IMR-90 (cell line): ENCODE measurements at regions not wholly inside any gene's neighbourhood (a gene's known extent, or its start where the extent isn't known, plus 50 kb on each side); places are given as distances from the start of the nearest gene placed in this dataset.

Experiments
- ATAC-seq: fragments of 200-7000 bp; cut with Tn5 transposase; 2 replicates; pipeline ENCODE4 v1.9.1; 2020; ENCODE audit warnings: low read depth, mild to moderate bottlenecking, moderate library complexity
- BruUV-seq: library from RNA; stranded (reverse); fragments of 400-500 nt; replicated peaks from 2 replicates; lab custom pipeline; 2021; lab: Mats Ljungman, UMichigan
- CTCF ChIA-PET: fragments of 300-600 bp; formaldehyde crosslinking; extraction: SDS; loops from one replicate; lab custom pipeline; 2021; ENCODE audit warnings: antibody characterized with exemption; lab: Yijun Ruan, JAX
- POLR2A ChIA-PET: fragments of 300-600 bp; sonication (Branson Sonifier 250); formaldehyde crosslinking; loops from one replicate; lab custom pipeline; 2022; ENCODE audit warnings: antibody characterized with exemption; ENCODE audit not compliant: unreplicated experiment; lab: Charles Lee
- DNase-seq: peaks from one replicate; pipeline ENCODE4 v3.0.0; 2013
- H2AFZ ChIP-seq: replicated peaks from 2 replicates; pipeline ENCODE3; 2013; ENCODE audit warnings: low read length, mild to moderate bottlenecking; ENCODE audit not compliant: poor library complexity
- H2AK5ac ChIP-seq: 2 replicates; pipeline ENCODE4 v1.6.1; 2013; ENCODE audit warnings: low read depth, low read length, inconsistent platforms
- H2AK9ac ChIP-seq: replicated peaks from 2 replicates; pipeline ENCODE3; 2013; ENCODE audit warnings: mild to moderate bottlenecking, low read depth, low read length, moderate library complexity; ENCODE audit not compliant: poor library complexity
- H2BK120ac ChIP-seq: 2 replicates; pipeline ENCODE4 v1.6.1; 2013; ENCODE audit warnings: low read depth, low read length, inconsistent platforms
- H2BK15ac ChIP-seq: 3 replicates; pipeline ENCODE4 v1.6.1; 2013; ENCODE audit warnings: low read depth, low read length, inconsistent platforms
- H2BK20ac ChIP-seq: 2 replicates; pipeline ENCODE4 v1.6.1; 2013; ENCODE audit warnings: low read depth, mild to moderate bottlenecking, inconsistent platforms, low read length, moderate library complexity
- H2BK5ac ChIP-seq: 2 replicates; pipeline ENCODE4 v1.6.1; 2013; ENCODE audit warnings: mild to moderate bottlenecking, low read depth, low read length, inconsistent platforms; ENCODE audit not compliant: poor library complexity, severe bottlenecking
- H3K14ac ChIP-seq: replicated peaks from 2 replicates; pipeline ENCODE4 v1.6.1; 2013; ENCODE audit warnings: low read depth, low read length, inconsistent platforms
- H3K18ac ChIP-seq: 2 replicates; pipeline ENCODE4 v1.6.1; 2013; ENCODE audit warnings: low read depth, low read length, control low read depth
- H3K23ac ChIP-seq: 2 replicates; pipeline ENCODE4 v1.6.1; 2013; ENCODE audit warnings: low read depth, low read length, inconsistent platforms
- H3K27ac ChIP-seq: 2 replicates; pipeline ENCODE4 v1.5.1; 2013; ENCODE audit warnings: mild to moderate bottlenecking, control low read depth, low read length; ENCODE audit not compliant: insufficient read depth
- H3K27me3 ChIP-seq: 2 replicates; pipeline ENCODE4 v1.6.1; 2013; ENCODE audit warnings: low read length; ENCODE audit not compliant: control insufficient read depth, insufficient read depth
- H3K36me3 ChIP-seq: 2 replicates; pipeline ENCODE4 v1.6.1; 2013; ENCODE audit warnings: low read length, mixed read lengths; ENCODE audit not compliant: control insufficient read depth, insufficient read depth
- H3K4ac ChIP-seq: 2 replicates; pipeline ENCODE4 v1.6.1; 2013; ENCODE audit warnings: low read depth, low read length, inconsistent platforms
- H3K4me1 ChIP-seq: 2 replicates; pipeline ENCODE4 v1.6.1; 2013; ENCODE audit warnings: low read length, mixed read lengths; ENCODE audit not compliant: control insufficient read depth, insufficient read depth
- H3K4me2 ChIP-seq: 2 replicates; pipeline ENCODE4 v1.6.1; 2013; ENCODE audit warnings: low read depth, mild to moderate bottlenecking, control low read depth, low read length, moderate library complexity
- H3K4me3 ChIP-seq: 2 replicates; pipeline ENCODE4 v1.5.1; 2013; ENCODE audit warnings: low read depth, mild to moderate bottlenecking, control low read depth, low read length, moderate library complexity; ENCODE audit not compliant: insufficient read depth
- H3K56ac ChIP-seq: 2 replicates; pipeline ENCODE4 v1.6.1; 2013; ENCODE audit warnings: low read length, inconsistent platforms; ENCODE audit not compliant: insufficient read depth; ENCODE audit errors: extremely low read depth
- H3K79me1 ChIP-seq, 2 experiments: 2 replicates each; pipeline ENCODE4 v1.6.1; 2013; ENCODE audit warnings: low read length in 2 of 2, inconsistent platforms in 1 of 2, low read depth in 1 of 2
- H3K9ac ChIP-seq: 2 replicates; pipeline ENCODE4 v1.6.1; 2013; ENCODE audit warnings: low read depth, low read length, control low read depth
- H3K9me1 ChIP-seq: 2 replicates; pipeline ENCODE4 v1.6.1; 2013; ENCODE audit warnings: low read length, inconsistent platforms; ENCODE audit not compliant: insufficient read depth
- H3K9me3 ChIP-seq: 2 replicates; pipeline ENCODE4 v1.6.1; 2013; ENCODE audit warnings: low read length; ENCODE audit not compliant: control insufficient read depth, insufficient read depth
- H4K20me1 ChIP-seq: 2 replicates; pipeline ENCODE4 v1.6.1; 2013; ENCODE audit warnings: low read length, inconsistent platforms; ENCODE audit not compliant: insufficient read depth
- H4K5ac ChIP-seq: 2 replicates; pipeline ENCODE4 v1.6.1; 2013; ENCODE audit warnings: mild to moderate bottlenecking, low read depth, low read length, control low read depth
- H4K8ac ChIP-seq, 2 experiments: 2 replicates each; pipeline ENCODE4 v1.6.1; 2013; ENCODE audit warnings: low read depth in 2 of 2, low read length in 2 of 2, control low read depth in 1 of 2, inconsistent platforms in 1 of 2
- H4K91ac ChIP-seq: 2 replicates; pipeline ENCODE4 v1.6.1; 2013; ENCODE audit warnings: low read depth, low read length, inconsistent platforms; ENCODE audit not compliant: insufficient read depth
- CEBPB ChIP-seq: IDR thresholded peaks from 2 replicates; pipeline ENCODE4 v1.6.1; 2012; ENCODE audit warnings: low read depth, low read length, improper control_type of control experiment
- CHD1 ChIP-seq: IDR thresholded peaks from 2 replicates; pipeline ENCODE4 v1.6.1; 2012; ENCODE audit warnings: low read depth, low read length, improper control_type of control experiment
- FOS ChIP-seq: fragments of 150-350 bp; IDR thresholded peaks from 2 replicates; pipeline ENCODE4 v1.6.1; 2016; ENCODE audit warnings: low read depth, low read length
- MAFK ChIP-seq: IDR thresholded peaks from 2 replicates; pipeline ENCODE4 v1.6.1; 2012; ENCODE audit warnings: low read depth, low read length, improper control_type of control experiment
- MAZ ChIP-seq: IDR thresholded peaks from 2 replicates; pipeline ENCODE4 v1.6.1; 2012; ENCODE audit warnings: low read depth, mild to moderate bottlenecking, low read length, improper control_type of control experiment, moderate library complexity, borderline replicate concordance
- MXI1 ChIP-seq: IDR thresholded peaks from 2 replicates; pipeline ENCODE4 v1.6.1; 2012; ENCODE audit warnings: low read depth, mild to moderate bottlenecking, low read length, moderate library complexity, borderline replicate concordance
- NFE2L2 ChIP-seq: fragments of 150-350 bp; IDR thresholded peaks from 2 replicates; pipeline ENCODE4 v1.6.1; 2016; ENCODE audit warnings: low read depth, mild to moderate bottlenecking, low read length
- POLR2A ChIP-seq: IDR thresholded peaks from 2 replicates; pipeline ENCODE4 v1.6.1; 2012; ENCODE audit warnings: mild to moderate bottlenecking, low read depth, low read length
- RAD21 ChIP-seq: IDR thresholded peaks from 2 replicates; pipeline ENCODE4 v1.6.1; 2012; ENCODE audit warnings: low read length, improper control_type of control experiment
- RCOR1 ChIP-seq: IDR thresholded peaks from 2 replicates; pipeline ENCODE4 v1.6.1; 2012; ENCODE audit warnings: mild to moderate bottlenecking, low read length, improper control_type of control experiment; ENCODE audit not compliant: insufficient replicate concordance
- RFX5 ChIP-seq: IDR thresholded peaks from 2 replicates; pipeline ENCODE4 v1.8.0; 2012; ENCODE audit warnings: low read depth, mild to moderate bottlenecking, low read length, moderate library complexity
- SMC3 ChIP-seq: fragments of 150-350 bp; IDR thresholded peaks from 2 replicates; pipeline ENCODE4 v1.6.1; 2016; ENCODE audit warnings: low read depth, mild to moderate bottlenecking, antibody characterized with exemption, low read length, moderate library complexity
- WGBS, 2 experiments: methylation state at CpG; one replicate each; pipeline versions ENCODE4 v1.1.5 to v1.1.7; 2013; ENCODE audit warnings: missing lambda C conversion rate in 2 of 2; ENCODE audit not compliant: insufficient read length in 1 of 2; ENCODE audit errors: extremely low coverage in 2 of 2; 5-methylcytosine and 5-hydroxymethylcytosine counted together
- dilution Hi-C: fragments of 300-500 bp; cut with HindIII; formaldehyde crosslinking; loops from one replicate; pipeline ENCODE4 v1.14.3; 2018; ENCODE audit warnings: low sequenced_read_pairs; ENCODE audit not compliant: unreplicated experiment
- in situ Hi-C: fragments of 300-500 bp; cut with MboI; formaldehyde crosslinking; loops from 3 replicates; pipeline ENCODE4 v1.14.3; 2019; ENCODE audit warnings: low sequenced_read_pairs, inconsistent platforms, mixed read lengths
- intact Hi-C: fragments of 100-400 bp; cut with micrococcal nuclease; formaldehyde crosslinking; loops from 2 replicates; pipeline ENCODE4 v1.10.0; 2022
- TF ChIP-seq, protein P1 (sequence below): fragments of 150-350 bp; IDR thresholded peaks from 2 replicates; pipeline ENCODE4 v1.6.1; 2017; ENCODE audit warnings: mild to moderate bottlenecking, antibody characterized with exemption, low read length, low read depth

DNA sequence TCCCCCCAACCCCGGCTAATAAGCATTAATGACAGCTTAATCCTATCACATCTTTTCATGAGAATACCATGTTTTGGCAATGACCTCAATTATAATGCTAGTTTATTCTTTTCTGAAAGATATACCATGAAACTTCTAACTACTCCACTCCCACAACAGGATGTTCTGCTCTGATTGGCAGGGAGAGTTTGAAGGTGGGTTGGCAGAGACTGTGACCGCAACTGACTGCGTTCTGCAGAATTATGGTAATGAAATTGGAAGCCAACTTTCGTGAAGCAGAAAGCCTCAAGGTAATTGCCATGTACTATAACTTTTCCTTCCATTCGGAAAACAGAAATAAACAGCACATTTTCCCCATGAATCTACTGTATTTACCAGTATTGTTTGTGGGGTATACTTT lies 288.2 kb upstream of the SEMA3D start:
- Histone ChIP-seq H2BK5ac (no peak overlapping the region), H2BK120ac (no peak overlapping the region), H2BK15ac (no peak overlapping the region), H3K18ac (no peak overlapping the region), H4K91ac (no peak overlapping the region), H2BK20ac (peak overlapping the region; percentile 76), H3K36me3 (no peaks in the 10 kb centered on the region), H2AFZ (no peak overlapping the region), H3K9ac (no peak overlapping the region), H3K4me1 (no peaks in the 10 kb centered on the region), H2AK9ac (no peak overlapping the region), H3K14ac (no peak overlapping the region), H3K9me3 (no peaks in the 10 kb centered on the region), H3K56ac (no peak overlapping the region), H3K9me1 (no peaks in the 10 kb centered on the region), H3K4me2 (no peak overlapping the region), H3K23ac (no peak overlapping the region), H3K27ac (no peak overlapping the region), H3K4me3 (no peak overlapping the region), H2AK5ac (no peak overlapping the region), H4K20me1 (no peaks in the 10 kb centered on the region), H3K27me3 (no peaks in the 10 kb centered on the region), H3K4ac (peak overlapping the region; percentile 40; the same call in 1 of the 2 replicates), H4K8ac (no peak overlapping the region; a peak in 1 of 4 replicates), H3K79me1 (no peaks in the 10 kb centered on the region), H4K5ac (no peak overlapping the region)
- TF ChIP-seq NFE2L2 (no peak), MXI1 (no peak), RAD21 (no peak), CEBPB (no peak), POLR2A (no peak), RFX5 (no peak), CHD1 (no peak), RCOR1 (no peak), FOS (no peak), MAFK (no peak), SMC3 (no peak), MAZ (no peak)
- TF ChIP-seq, protein P1, sequence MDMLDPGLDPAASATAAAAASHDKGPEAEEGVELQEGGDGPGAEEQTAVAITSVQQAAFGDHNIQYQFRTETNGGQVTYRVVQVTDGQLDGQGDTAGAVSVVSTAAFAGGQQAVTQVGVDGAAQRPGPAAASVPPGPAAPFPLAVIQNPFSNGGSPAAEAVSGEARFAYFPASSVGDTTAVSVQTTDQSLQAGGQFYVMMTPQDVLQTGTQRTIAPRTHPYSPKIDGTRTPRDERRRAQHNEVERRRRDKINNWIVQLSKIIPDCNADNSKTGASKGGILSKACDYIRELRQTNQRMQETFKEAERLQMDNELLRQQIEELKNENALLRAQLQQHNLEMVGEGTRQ: no peak
- in situ Hi-C loops: no loop called here
- intact Hi-C loops: no loop called here
- CTCF ChIA-PET: interaction anchor here (1.0 kb wide), 1 partner anchor 15 kb away, joined by 3 read pairs; no protein-coding TSS in a partner anchor
- ATAC-seq (no peak), DNase-seq (no peak)
- POLR2A ChIA-PET: no interaction called here
- no CpG with 5 or more reads among the region's 5 CpGs for WGBS, 2 experiments
- dilution Hi-C loops: no loop called here
- BruUV-seq: no TSS peak
